ENCODE measurements at regions not wholly inside any gene's neighbourhood (a gene's known extent, or its start where the extent isn't known, plus 50 kb on each side); places are given as distances from the start of the nearest gene placed in this dataset.

GRCh38 chr9:89554307-89555035 is 50.3 kb upstream of the GADD45G start:
- no peaks in the 10 kb centered on the region for H3K27me3 ChIP-seq (ENCODE audit: control insufficient read depth, insufficient read depth, low read length)
- in situ Hi-C loops (cut with HindIII; ENCODE audit: low pct_unique_long_range_greater_than_20kb, low sequenced_read_pairs) = no loop called here
- CTCF ChIA-PET = no interaction called here
- no peak overlapping the region for H3K27ac ChIP-seq (ENCODE audit: low read length)
- H3K9me3 ChIP-seq (ENCODE audit: control insufficient read depth, insufficient read depth, low read depth, low read length) = no peaks in the 10 kb centered on the region
- POLR2A ChIA-PET = no interaction called here
- no TSS peak for BruUV-seq (replicated peaks)
- no peaks in the 10 kb centered on the region for H3K4me1 ChIP-seq (ENCODE audit: control insufficient read depth, insufficient read depth, low read length)
- DNase-seq (ENCODE audit: low read depth, low spot score) = no peak
- H3K36me3 ChIP-seq (ENCODE audit: control insufficient read depth, insufficient read depth, low read length) = no peaks in the 10 kb centered on the region
- TF ChIP-seq SIN3A (IDR thresholded peaks at IDR 0.05; ENCODE audit: borderline replicate concordance, insufficient read depth, low read depth, low read length) (no peak), POLR2AphosphoS5 (IDR thresholded peaks at IDR 0.05; ENCODE audit: low read depth, low read length) (no peak), TCF7L2 (IDR thresholded peaks at IDR 0.05; ENCODE audit: low read depth, low read length) (no peak)
- TF ChIP-seq, protein P1, sequence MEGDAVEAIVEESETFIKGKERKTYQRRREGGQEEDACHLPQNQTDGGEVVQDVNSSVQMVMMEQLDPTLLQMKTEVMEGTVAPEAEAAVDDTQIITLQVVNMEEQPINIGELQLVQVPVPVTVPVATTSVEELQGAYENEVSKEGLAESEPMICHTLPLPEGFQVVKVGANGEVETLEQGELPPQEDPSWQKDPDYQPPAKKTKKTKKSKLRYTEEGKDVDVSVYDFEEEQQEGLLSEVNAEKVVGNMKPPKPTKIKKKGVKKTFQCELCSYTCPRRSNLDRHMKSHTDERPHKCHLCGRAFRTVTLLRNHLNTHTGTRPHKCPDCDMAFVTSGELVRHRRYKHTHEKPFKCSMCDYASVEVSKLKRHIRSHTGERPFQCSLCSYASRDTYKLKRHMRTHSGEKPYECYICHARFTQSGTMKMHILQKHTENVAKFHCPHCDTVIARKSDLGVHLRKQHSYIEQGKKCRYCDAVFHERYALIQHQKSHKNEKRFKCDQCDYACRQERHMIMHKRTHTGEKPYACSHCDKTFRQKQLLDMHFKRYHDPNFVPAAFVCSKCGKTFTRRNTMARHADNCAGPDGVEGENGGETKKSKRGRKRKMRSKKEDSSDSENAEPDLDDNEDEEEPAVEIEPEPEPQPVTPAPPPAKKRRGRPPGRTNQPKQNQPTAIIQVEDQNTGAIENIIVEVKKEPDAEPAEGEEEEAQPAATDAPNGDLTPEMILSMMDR (IDR thresholded peaks at IDR 0.05) = no peak
- TF ChIP-seq, protein P2, sequence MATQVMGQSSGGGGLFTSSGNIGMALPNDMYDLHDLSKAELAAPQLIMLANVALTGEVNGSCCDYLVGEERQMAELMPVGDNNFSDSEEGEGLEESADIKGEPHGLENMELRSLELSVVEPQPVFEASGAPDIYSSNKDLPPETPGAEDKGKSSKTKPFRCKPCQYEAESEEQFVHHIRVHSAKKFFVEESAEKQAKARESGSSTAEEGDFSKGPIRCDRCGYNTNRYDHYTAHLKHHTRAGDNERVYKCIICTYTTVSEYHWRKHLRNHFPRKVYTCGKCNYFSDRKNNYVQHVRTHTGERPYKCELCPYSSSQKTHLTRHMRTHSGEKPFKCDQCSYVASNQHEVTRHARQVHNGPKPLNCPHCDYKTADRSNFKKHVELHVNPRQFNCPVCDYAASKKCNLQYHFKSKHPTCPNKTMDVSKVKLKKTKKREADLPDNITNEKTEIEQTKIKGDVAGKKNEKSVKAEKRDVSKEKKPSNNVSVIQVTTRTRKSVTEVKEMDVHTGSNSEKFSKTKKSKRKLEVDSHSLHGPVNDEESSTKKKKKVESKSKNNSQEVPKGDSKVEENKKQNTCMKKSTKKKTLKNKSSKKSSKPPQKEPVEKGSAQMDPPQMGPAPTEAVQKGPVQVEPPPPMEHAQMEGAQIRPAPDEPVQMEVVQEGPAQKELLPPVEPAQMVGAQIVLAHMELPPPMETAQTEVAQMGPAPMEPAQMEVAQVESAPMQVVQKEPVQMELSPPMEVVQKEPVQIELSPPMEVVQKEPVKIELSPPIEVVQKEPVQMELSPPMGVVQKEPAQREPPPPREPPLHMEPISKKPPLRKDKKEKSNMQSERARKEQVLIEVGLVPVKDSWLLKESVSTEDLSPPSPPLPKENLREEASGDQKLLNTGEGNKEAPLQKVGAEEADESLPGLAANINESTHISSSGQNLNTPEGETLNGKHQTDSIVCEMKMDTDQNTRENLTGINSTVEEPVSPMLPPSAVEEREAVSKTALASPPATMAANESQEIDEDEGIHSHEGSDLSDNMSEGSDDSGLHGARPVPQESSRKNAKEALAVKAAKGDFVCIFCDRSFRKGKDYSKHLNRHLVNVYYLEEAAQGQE (IDR thresholded peaks at IDR 0.05; ENCODE audit: insufficient read depth in 1 of 2, low read depth in 2 of 2, low read length in 1 of 2) = no peak
- no peak overlapping the region for H3K4me3 ChIP-seq (ENCODE audit: low read depth in 2 of 2, low read length in 2 of 2)
- intact Hi-C loops (cut with micrococcal nuclease; ENCODE audit: unreplicated experiment) = no loop called here
- no peak for ATAC-seq

GRCh38 chr9:89553451-89554010 is 51.3 kb upstream of the GADD45G start:
- DNase-seq (ENCODE audit: low read depth, low spot score) (no peak), ATAC-seq (no peak)
- POLR2A ChIA-PET = no interaction called here
- BruUV-seq (replicated peaks) = no TSS peak
- Histone ChIP-seq H3K27me3 (ENCODE audit: control insufficient read depth, insufficient read depth, low read length) (no peaks in the 10 kb centered on the region), H3K4me3 (ENCODE audit: low read depth in 2 of 2, low read length in 2 of 2) (no peak overlapping the region), H3K4me1 (ENCODE audit: control insufficient read depth, insufficient read depth, low read length) (no peaks in the 10 kb centered on the region), H3K27ac (ENCODE audit: low read length) (no peak overlapping the region), H3K36me3 (ENCODE audit: control insufficient read depth, insufficient read depth, low read length) (no peaks in the 10 kb centered on the region), H3K9me3 (ENCODE audit: control insufficient read depth, insufficient read depth, low read depth, low read length) (no peaks in the 10 kb centered on the region)
- in situ Hi-C loops (cut with HindIII; ENCODE audit: low pct_unique_long_range_greater_than_20kb, low sequenced_read_pairs) = no loop called here
- TF ChIP-seq TCF7L2 (IDR thresholded peaks at IDR 0.05; ENCODE audit: low read depth, low read length) (no peak), SIN3A (IDR thresholded peaks at IDR 0.05; ENCODE audit: borderline replicate concordance, insufficient read depth, low read depth, low read length) (no peak)
- TF ChIP-seq, protein P1 (IDR thresholded peaks at IDR 0.05) = no peak
- intact Hi-C loops (cut with micrococcal nuclease; ENCODE audit: unreplicated experiment) = no loop called here
- CTCF ChIA-PET = no interaction called here

All from Panc1 (cell line).